SK-N-MC (cell line): ENCODE measurements at regions not wholly inside any gene's neighbourhood (a gene's known extent, or its start where the extent isn't known, plus 50 kb on each side); places are given as distances from the start of the nearest gene placed in this dataset.

Experiments used
- EZH2 ChIP-seq: fragments of 200-600 bp; sonication (generic); IDR thresholded peaks from one replicate; pipeline ENCODE4 v1.6.1; 2017; ENCODE audit warnings: antibody characterized with exemption
- POLR2AphosphoS5 ChIP-seq: IDR thresholded peaks from 2 replicates; pipeline ENCODE4 v1.6.1; 2012; ENCODE audit warnings: mild to moderate bottlenecking, low read depth, low read length, borderline replicate concordance

DNA sequence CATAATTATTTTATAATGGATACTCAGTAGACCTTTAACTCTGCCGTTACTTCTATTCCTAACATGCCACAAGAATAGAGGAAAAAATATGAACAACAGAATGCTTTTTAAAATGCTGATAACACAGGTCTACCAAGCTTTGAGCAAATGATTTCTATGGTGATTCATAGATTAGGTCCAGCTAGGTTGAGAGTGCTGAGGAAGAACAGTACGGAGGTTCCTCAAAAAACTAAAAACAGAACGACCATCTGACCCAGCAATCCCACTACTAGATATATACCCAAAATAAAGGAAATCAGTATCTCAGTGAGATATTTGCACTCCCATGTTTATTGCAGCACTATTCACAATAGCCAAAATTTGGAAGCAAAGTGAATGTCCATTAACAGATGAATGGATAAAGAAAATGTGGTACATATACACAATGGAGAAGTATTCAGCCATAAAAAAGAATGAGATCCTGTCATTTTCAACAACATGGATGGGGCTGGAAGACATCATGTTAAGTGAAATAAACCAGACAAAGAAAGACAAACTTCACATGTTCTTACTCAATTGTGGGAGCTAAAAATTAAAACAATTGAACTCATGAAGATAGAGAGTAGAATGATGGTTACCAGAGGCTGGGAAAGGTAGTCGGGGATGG is 111.6 kb upstream of the SERTAD2 start:
- TF ChIP-seq POLR2AphosphoS5, result no peak
- no peak for TF ChIP-seq EZH2
